Kidney (tissue), 13 donors: ENCODE measurements at regions not wholly inside any gene's neighbourhood (a gene's known extent, or its start where the extent isn't known, plus 50 kb on each side); places are given as distances from the start of the nearest gene placed in this dataset.

Experiments used
- DNase-seq, 5 donors: peaks; one replicate each; pipeline ENCODE4 v3.0.0-alpha.2; 2013 to 2020
- FAIRE-seq: peaks from 2 replicates; lab custom pipeline; 2012; peaks lifted over from hg19 to GRCh38; lab: Jason Lieb, UNC
- H3K27ac ChIP-seq, 2 donors: one replicate each; pipeline ENCODE4 v1.7.0; 2013; ENCODE audit warnings: low read depth in 2 of 2, low read length in 2 of 2, inconsistent platforms in 1 of 2
- H3K27me3 ChIP-seq: one replicate; pipeline ENCODE4 v1.7.1; 2013; ENCODE audit warnings: low read length, inconsistent platforms; ENCODE audit not compliant: control insufficient read depth, insufficient read depth
- H3K36me3 ChIP-seq, 3 donors: one replicate each; pipeline versions ENCODE4 v1.7.0 to v1.7.1; 2013; ENCODE audit warnings: low read length in 3 of 3, control low read depth in 1 of 3, inconsistent platforms in 1 of 3; ENCODE audit not compliant: insufficient read depth in 3 of 3, control insufficient read depth in 2 of 3
- H3K4me1 ChIP-seq, 3 donors: one replicate each; pipeline versions ENCODE4 v1.7.0 to v1.7.1; 2013; ENCODE audit warnings: low read length in 3 of 3, inconsistent platforms in 1 of 3, low read depth in 1 of 3; ENCODE audit not compliant: control insufficient read depth in 2 of 3, insufficient read depth in 2 of 3
- H3K4me3 ChIP-seq, 3 donors: one replicate each; pipeline versions ENCODE4 v1.7.0 to v1.8.1; 2013; ENCODE audit warnings: low read length in 3 of 3, control low read depth in 1 of 3, inconsistent platforms in 1 of 3
- H3K9ac ChIP-seq, 3 donors: one replicate each; pipeline versions ENCODE4 v1.7.0 to v1.7.1; 2013; ENCODE audit warnings: low read length in 3 of 3, control low read depth in 1 of 3, inconsistent platforms in 1 of 3
- H3K9me3 ChIP-seq, 3 donors: one replicate each; pipeline versions ENCODE4 v1.7.0 to v1.7.1; 2013; ENCODE audit warnings: low read length in 3 of 3, control low read depth in 1 of 3, inconsistent platforms in 1 of 3; ENCODE audit not compliant: control insufficient read depth in 2 of 3, insufficient read depth in 1 of 3
- intact Hi-C: fragments of 100-400 bp; cut with DNase I; formaldehyde crosslinking; loops from one replicate; pipeline ENCODE4 v1.11.1; 2022
- TF ChIP-seq, protein P1 (sequence below): IDR thresholded peaks from 3 replicates; pipeline ENCODE4 v1.5.1; 2012; ENCODE audit warnings: mild to moderate bottlenecking, moderate library complexity, borderline replicate concordance; ENCODE audit not compliant: insufficient read depth; ENCODE audit errors: extremely low read depth
- donor health status: control.
- donor health status: control.
- donor health status: control.
- donor health status: control.
- donor health status: control.
- donor health status: DM: yes; HTN: yes; CAD: no.
- donor health status: Normal renal cell carcinoma (clear cell type).

DNA sequence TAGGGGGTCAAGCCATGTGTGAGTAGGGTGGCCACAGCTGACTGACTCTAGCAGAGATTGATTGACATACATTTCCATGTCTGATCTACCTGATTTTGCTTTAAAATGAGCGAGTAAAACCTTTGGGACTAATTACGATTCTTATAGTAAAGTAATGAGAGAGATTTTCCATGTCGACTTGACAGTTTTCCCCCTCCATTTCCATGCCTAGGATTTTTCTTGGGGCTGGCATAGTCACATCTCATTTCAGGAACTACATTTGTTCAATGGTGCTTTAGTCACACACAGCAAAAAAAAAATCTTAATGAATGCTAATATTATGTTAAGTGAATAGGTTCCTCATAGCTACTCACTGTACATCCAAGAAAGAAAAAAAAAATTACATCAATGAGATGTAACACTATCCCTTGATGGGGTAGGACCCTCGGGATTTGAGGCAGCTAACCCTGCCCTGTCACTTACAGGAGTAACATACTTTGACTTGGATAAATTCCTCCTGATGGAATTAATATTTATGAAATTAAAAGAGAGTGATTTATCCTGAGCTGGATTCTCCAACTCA, 690.9 kb downstream of the TDRD15 start:
- TF ChIP-seq, protein P1, sequence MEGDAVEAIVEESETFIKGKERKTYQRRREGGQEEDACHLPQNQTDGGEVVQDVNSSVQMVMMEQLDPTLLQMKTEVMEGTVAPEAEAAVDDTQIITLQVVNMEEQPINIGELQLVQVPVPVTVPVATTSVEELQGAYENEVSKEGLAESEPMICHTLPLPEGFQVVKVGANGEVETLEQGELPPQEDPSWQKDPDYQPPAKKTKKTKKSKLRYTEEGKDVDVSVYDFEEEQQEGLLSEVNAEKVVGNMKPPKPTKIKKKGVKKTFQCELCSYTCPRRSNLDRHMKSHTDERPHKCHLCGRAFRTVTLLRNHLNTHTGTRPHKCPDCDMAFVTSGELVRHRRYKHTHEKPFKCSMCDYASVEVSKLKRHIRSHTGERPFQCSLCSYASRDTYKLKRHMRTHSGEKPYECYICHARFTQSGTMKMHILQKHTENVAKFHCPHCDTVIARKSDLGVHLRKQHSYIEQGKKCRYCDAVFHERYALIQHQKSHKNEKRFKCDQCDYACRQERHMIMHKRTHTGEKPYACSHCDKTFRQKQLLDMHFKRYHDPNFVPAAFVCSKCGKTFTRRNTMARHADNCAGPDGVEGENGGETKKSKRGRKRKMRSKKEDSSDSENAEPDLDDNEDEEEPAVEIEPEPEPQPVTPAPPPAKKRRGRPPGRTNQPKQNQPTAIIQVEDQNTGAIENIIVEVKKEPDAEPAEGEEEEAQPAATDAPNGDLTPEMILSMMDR = no peak
- no peak overlapping the region for H3K9ac ChIP-seq
- no peak for DNase-seq
- H3K27ac ChIP-seq = no peak overlapping the region
- H3K9me3 ChIP-seq = no peaks in the 10 kb centered on the region
- no peak for FAIRE-seq
- no peaks in the 10 kb centered on the region for H3K4me1 ChIP-seq
- no peaks in the 10 kb centered on the region for H3K36me3 ChIP-seq
- intact Hi-C loops = no loop called here
- H3K27me3 ChIP-seq = no peaks in the 10 kb centered on the region
- H3K4me3 ChIP-seq = no peak overlapping the region

DNA sequence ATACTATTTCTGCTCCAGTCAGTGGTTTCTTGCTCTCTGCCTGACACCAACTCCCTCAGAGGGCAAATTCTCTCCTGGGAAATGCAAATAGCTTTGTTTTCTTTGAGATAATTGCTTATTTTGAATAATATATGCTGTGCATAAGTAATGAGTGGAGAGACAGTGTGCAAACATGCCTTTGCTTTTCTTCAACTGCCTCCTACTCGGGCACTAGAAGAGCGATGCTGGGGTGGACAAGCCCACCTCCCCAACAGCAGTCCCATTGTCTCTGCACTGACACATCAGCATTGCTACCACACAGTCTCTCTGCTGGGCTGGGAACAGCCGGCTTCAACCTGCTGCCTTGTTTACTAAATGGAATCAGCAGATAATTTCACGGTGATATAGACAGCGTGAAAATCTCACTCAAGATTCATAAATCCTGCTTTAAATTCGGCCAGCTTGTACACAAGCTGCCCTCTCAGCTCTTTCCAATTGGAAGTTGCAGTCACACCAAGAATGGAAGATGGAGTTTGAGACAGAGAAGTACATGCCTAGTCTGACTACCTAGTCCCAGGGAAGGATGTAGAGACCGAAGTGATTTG, 694.5 kb downstream of the TDRD15 start:
- Histone ChIP-seq H3K27me3 (no peaks in the 10 kb centered on the region), H3K36me3 (no peaks in the 10 kb centered on the region), H3K4me3 (no peak overlapping the region), H3K4me1 (no peaks in the 10 kb centered on the region), H3K27ac (no peak overlapping the region), H3K9me3 (no peaks in the 10 kb centered on the region), H3K9ac (no peak overlapping the region)
- TF ChIP-seq, protein P1 = no peak
- intact Hi-C loops = no loop called here
- DNase-seq (no peak), FAIRE-seq (no peak)

DNA sequence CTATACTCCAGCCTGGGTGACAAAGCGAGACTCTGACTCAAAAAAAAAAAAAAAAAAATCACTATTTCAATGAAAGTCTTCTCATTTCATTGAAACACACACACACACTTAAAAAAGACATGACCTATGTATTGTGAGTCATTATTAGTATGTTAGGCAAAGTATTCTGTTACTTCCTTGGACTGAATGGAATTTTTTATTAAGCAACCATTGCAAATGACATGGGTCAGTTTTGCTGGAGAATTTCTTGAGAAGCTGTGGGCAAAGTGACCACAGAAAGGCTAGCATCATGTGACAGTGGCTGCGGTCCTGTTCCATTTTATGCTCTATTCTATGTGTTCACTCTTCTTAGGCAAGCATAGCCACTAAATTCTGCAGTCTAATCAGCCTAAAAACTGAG, 695.7 kb downstream of the TDRD15 start:
- Histone ChIP-seq H3K27me3 (no peaks in the 10 kb centered on the region), H3K4me1 (no peaks in the 10 kb centered on the region), H3K4me3 (no peak overlapping the region), H3K27ac (no peak overlapping the region), H3K9me3 (no peaks in the 10 kb centered on the region), H3K36me3 (no peaks in the 10 kb centered on the region), H3K9ac (no peak overlapping the region)
- FAIRE-seq (no peak), DNase-seq (no peak)
- TF ChIP-seq, protein P1 = no peak
- intact Hi-C loops = no loop called here

DNA sequence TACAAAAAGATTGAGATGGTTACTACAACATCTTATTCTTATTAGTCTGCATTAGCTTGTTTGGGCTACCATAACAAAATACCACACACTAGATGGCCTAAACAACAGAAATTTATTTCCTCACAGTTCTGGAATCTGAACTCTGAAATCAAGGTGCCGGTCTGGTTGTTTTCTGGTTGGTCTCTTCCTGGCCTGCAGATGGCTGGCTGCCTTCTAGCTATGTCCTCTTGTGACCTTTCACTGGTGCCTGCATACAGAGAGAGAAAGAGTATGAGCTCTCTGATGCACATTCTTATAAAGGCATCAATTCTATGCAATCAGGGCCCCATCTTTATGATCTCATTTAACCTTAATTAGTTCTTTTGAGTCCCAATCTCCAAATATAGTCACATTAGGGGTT, 696.5 kb downstream of the TDRD15 start:
- DNase-seq = no peak
- Histone ChIP-seq H3K36me3 (no peaks in the 10 kb centered on the region), H3K27ac (no peak overlapping the region), H3K4me3 (no peak overlapping the region), H3K9ac (no peak overlapping the region), H3K9me3 (no peaks in the 10 kb centered on the region), H3K27me3 (no peaks in the 10 kb centered on the region), H3K4me1 (no peaks in the 10 kb centered on the region)
- FAIRE-seq = no peak
- intact Hi-C loops = no loop called here
- TF ChIP-seq, protein P1 = no peak
